HG03135 (cell line): ENCODE measurements at regions not wholly inside any gene's neighbourhood (a gene's known extent, or its start where the extent isn't known, plus 50 kb on each side); places are given as distances from the start of the nearest gene placed in this dataset.
"Not testable (repeated sequence)": the region's sequence is repeated elsewhere in the genome, so short reads cannot be mapped to it uniquely, and the experiment has no call there.

Experiments used
- ATAC-seq: cut with Tn5 transposase; IDR thresholded peaks from one replicate; pipeline ENCODE4 v1.9.1; 2021; ENCODE audit warnings: mild to moderate bottlenecking, moderate library complexity; ENCODE audit not compliant: unreplicated experiment

GRCh38 chr16:76797457-76797856 is 393.5 kb upstream of the MON1B start:
- no peak for ATAC-seq

GRCh38 chr16:76800196-76800595 is 390.8 kb upstream of the MON1B start:
- ATAC-seq = no peak

- ATAC-seq = no peak
Measured at GRCh38 chr16:76801357-76801756, 389.6 kb upstream of the MON1B start.

DNA sequence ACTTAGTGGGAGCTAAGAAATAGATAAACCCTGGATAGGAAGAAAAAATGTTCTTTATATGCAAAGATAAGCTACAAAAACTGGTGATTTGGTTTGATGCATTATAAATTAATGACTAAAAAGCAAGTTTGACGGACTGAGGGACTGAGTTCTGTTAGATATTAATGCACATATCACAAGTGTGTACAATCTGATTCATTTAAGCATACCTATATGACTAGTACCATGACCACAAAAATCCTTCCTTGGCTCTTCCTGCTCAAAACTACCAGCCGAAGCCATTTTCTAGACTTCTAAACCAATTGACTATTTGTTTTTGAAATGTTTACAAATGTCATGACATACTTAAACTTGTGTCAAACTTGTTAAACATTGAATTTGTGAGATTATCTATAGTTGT is 374.5 kb upstream of the MON1B start:
- no peak for ATAC-seq

DNA sequence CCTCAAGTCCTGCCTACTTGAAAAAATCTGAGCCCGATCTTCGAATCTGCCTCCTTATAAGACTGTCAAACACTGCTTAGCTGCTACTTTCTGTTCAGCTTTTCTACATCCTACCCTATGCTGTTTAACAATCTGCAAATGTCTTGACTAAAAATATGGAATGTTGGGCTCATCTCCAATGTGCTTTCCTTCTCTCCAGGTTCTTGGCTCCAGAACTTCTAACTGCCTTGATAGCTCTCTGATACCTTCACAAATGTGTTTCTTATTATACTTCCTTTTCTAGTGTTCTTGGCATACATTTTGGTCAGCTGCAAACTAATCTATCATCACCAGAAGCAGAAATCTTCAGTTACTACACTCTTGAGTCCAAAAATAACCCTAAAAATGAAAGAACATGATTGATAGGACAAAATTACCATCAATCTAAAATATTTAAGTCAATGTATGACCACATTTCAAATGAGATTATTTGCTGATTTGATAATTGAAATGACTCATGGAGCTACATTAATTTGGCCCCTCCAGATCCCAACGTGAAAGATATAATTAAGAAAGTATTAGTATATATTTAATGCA is 372.3 kb upstream of the MON1B start:
- ATAC-seq = no peak

DNA sequence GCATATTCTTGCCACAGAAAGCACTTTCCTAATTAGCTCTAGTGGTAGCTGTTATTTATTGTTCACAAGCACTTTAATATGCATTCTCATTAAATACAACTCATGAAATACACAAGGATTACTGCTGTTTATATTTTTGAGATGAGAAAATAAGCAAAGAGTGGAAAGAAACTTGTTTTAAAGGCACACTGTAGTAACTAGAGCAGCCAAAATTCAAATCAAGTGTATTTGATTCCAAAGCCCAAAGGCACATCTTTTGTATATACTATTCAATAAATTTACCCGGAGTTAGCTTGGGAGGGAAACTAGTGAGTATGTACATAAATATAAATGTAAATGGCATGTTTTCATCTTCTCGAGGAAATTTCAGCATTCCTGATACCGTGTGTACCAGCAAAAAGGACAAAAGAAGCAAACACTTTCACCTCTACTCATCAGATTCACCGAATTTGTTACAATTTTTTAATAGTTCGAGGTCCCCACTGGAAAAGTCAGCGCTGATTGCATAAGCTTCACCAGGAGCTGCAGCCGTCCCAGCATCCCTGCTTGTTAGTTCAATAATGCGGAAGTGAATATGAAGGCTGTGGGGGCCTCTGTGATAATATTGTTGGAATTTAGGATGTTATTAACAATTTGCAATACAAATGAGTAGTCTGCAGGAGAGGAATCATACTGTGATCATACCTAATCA is 371.6 kb upstream of the MON1B start:
- ATAC-seq = no peak

DNA sequence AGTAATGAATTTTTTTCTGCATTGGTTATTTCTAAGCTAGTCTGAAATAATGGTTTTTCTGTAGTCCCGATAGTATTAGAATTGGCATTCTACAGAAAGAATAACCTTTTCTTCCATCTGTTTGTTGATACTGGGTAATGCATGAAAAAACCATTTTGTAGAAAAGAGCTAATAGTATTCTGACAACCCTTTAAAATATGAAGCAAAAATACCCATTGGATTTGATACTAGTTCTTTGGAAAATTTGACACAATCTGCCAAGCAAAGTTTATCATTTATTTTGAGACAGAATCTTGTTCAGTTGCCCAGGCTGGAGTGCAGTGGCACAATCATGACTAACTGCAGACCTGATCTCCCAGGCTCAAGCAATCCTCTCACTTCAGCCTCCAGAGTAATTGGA is 366.8 kb upstream of the MON1B start:
- no peak for ATAC-seq

DNA sequence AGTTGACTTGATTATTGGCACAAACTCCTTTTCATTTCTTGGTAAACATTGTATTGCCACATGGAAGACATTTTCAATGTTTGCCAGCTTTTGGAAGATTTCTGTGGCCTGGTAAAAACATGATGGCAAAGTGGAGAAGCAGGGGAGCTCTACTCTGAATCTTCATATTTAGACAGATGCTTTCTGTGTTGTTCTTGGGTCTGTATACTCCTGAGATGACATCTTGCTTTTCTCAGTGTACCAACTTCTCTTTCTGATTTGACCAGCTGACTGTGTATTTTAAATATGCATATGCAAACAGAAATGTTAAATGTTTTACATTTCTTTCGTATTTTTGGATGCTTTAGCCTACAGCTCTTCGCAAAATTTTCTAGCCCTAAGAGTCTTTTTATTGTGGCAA is 366.2 kb upstream of the MON1B start:
- ATAC-seq = no peak

GRCh38 chr16:76835339-76835738 is 355.7 kb upstream of the MON1B start:
- no peak for ATAC-seq

DNA sequence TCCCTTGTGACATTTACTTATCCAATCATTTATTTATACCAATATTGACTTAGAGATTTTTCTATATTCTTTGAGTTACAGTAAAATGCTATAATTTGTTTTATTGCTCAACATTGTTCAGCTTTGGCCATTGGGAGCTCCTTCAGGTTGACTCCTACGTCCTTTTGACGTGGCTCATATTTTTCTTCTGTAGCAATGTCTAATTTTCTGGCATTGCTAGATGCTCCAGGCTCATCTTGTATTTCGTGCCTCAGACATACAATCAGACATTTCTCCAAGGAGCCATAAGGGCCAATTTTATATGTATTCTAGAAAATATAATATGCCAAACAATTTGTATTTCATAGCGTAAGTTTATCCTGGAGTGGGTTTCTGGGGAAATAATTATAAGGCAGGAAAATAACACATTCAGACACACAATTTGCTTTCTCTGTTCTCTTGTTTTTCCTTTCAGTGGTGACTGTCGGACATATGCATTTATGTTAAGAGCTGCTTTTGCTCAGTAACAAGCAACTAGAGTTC is 355.1 kb upstream of the MON1B start:
- no peak for ATAC-seq

DNA sequence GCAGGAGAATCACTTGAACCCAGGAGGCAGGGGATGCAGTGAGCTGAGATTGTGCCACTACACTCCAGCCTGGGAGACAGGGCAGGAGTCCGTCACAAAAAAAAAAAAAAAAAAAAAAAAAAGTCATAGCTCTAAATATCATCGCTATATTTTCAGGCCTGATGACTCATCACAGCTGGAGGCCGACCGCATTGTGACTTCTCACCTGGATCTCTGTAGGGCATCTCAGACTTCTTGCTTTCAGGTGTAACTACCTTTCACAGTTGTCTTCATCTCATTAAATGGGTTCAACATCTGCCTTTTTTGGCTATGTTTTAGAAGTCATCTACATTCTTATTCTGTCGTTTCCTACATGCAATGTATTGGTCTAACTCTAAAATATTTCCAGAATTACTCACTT is 353.1 kb upstream of the MON1B start:
- no peak for ATAC-seq

GRCh38 chr16:76854234-76854633 is 336.8 kb upstream of the MON1B start:
- ATAC-seq = no peak

- no peak for ATAC-seq
Measured at GRCh38 chr16:76856112-76856511, 334.9 kb upstream of the MON1B start.

DNA sequence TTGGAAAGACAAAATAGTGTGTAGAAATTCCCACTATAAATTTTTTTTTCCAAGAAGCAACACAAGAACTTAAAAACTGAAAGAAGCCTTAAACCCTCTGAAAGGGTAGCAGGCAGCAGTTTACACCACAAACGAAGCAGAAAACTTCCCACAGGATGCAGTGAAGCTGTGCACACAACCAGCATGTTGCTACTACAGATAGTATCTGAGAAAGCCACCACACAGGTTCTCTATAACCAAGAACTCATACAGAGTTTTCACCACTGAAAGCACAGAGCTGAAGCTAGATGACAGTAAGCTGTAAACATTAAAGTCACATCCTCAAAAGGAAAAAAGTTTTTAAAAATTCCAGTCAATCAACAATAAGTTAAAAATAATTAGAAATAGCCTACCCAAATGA is 333.6 kb upstream of the MON1B start:
- ATAC-seq = no peak

GRCh38 chr16:76862901-76863300 is 328.1 kb upstream of the MON1B start:
- ATAC-seq = no peak

DNA sequence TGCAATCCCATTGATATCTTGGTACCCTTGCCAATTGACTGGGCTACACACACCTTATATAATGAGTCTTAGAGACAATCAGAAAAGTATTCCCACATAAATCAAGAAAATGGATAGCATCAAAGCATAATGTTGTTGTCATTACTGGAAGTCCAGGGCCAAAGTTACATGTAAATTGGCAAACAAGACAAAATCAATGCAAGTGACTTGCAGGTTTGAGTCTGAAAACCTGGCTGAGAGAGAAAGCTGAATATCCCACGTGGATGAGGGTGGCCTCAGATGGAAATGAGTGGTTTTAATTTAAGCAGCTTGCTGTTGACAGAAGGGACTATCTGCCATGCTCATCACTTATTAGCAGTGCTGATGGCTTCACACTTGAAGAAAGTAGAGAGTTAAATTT is 324.0 kb upstream of the MON1B start:
- ATAC-seq = no peak

- no peak for ATAC-seq
Measured at GRCh38 chr16:76875898-76876297, 315.1 kb upstream of the MON1B start.

DNA sequence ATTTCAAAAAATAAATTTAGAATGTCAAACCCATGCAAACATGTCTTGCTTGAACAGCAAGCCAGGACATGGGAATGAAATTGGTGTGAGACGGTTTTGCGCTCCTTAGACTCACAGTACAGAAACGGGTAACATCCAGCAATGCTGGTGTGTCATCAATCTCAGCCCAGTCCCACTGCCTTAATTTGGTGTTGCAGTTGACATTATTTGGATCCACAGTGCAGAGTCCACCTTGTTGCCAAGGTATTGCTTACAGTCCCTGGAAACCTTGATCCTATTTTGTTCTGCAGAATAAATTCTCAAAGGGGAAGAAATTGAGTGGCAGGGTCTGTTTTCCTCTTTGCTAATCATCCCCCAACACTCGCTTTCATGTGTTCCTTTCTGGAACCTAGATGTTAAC is 311.6 kb upstream of the MON1B start:
- ATAC-seq = no peak

DNA sequence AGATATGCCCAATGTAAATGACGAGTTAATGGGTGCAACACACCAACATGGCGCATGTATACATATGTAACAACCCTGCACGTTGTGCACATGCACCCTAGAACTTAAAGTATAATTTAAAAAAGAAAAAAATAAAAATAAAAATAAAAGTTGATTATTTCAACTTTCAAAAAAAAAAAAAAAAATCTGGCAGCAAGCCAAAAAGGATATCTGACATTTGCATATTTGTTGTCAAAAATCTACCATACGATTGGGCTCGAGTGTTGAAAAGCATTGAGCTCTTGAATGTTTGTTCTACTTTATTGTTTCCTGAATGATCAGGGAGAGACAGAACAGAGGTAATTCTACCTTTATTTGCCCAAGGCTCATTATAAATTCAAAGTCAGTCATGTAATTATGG is 310.5 kb upstream of the MON1B start:
- not testable (repeated sequence) for ATAC-seq

GRCh38 chr16:76882105-76882504 is 308.9 kb upstream of the MON1B start:
- no peak for ATAC-seq

DNA sequence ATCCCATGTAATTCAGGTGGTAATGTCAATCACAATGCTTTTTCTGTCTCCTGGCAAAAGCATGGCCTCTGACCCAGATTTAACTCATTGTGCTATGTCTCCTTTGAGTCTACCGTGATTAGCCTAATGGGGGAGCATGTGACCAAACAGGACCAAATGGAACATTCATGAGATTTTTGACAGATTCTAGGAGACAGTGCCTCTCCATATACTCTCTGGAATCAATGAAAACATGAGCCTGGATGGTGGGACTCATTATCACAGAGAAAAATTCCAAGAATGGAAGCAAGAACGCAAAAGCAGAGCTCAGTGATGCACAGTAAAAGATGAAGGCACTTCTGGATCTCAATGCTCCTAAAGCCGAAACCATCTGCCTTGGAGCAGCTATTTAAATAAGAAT is 307.9 kb upstream of the MON1B start:
- no peak for ATAC-seq

DNA sequence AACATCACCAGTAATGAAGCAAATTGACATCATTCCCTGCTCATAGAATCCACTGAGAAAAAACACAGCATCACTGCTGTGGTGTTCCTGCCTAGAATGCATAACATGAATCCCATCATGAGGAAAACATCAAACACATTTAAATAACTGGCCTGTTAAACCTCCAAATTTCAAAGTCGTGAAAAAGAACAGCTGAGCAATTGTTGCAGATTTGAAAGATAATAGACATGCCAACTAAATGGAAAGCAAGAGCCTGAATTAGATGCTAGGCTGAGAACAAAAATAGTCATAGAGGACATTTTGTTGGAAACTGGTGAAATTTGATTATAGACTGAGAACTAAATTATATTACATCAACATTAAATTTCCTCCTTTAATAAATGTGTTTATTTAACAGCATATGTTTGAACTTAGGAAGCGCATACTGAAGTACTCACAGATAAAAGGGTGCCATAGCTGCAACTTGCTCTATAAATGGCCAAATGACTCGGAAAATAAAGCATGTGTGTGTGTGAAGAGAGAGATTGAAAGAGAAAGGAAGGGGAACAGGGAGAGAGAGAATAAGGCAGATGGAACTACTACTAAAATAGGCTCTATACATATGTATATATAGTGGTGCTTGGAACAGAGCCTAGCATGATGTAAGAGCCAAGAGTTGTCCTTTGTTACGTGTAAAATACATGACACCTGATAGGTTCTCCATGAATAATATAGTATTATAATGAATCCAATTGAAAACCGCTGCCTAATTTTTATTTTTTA is 305.0 kb upstream of the MON1B start:
- ATAC-seq = no peak
